CD1c-positive myeloid dendritic cell (primary cell): ENCODE measurements at regions not wholly inside any gene's neighbourhood (a gene's known extent, or its start where the extent isn't known, plus 50 kb on each side); places are given as distances from the start of the nearest gene placed in this dataset.

Experiments used
- DNase-seq: peaks from one replicate; pipeline ENCODE4 v3.0.0-alpha.2; 2016; ENCODE audit errors: extremely low spot score

GRCh38 chr12:84603484-84604248 lies 308.9 kb downstream of the SLC6A15 start:
- DNase-seq: no peak

DNA sequence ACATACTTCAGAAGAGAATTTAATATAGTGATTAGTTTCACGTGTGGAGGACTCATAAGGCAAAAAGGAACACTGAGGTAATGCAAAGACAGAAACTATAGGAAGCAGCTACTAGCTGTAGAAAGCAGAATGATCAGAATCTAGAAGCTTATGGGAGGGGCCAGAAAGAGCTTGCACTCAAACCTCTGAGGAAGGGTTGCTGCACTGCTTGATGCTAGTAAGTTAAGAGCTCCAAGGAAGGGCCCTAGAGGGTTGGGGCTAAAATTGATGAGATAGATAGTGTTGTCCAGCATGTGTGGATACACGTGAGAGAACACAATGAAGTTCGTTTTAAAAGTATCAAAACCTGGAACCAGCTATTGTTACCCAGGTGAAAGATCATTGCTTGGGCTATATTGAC lies 311.1 kb downstream of the SLC6A15 start:
- DNase-seq: no peak

- no peak for DNase-seq
Observed at GRCh38 chr12:84599539-84599938, 313.1 kb downstream of the SLC6A15 start.

- no peak for DNase-seq
Observed at GRCh38 chr12:84596266-84596665, 316.3 kb downstream of the SLC6A15 start.

DNA sequence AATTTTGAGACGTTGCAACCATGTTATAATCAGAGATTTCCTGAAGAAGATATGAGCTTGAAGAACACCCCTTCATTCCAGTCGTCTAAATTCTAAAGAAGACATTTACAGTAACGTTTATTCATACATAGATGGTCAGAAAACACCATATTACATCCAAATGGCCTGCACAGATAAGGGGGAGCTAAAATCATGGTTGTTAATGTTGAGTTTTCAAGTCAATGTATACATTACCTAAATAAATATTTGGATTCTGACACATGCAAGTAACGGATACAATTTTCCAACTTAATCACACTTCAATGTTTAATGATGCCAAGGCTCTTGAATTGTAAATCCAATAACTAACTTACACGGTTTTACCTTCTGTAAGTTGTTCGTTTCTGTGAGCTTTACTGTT lies 318.4 kb downstream of the SLC6A15 start:
- no peak for DNase-seq

GRCh38 chr12:84585776-84586395 lies 326.7 kb downstream of the SLC6A15 start:
- DNase-seq: no peak

- DNase-seq: no peak
Observed at GRCh38 chr12:84572196-84572595, 340.4 kb downstream of the SLC6A15 start.

DNA sequence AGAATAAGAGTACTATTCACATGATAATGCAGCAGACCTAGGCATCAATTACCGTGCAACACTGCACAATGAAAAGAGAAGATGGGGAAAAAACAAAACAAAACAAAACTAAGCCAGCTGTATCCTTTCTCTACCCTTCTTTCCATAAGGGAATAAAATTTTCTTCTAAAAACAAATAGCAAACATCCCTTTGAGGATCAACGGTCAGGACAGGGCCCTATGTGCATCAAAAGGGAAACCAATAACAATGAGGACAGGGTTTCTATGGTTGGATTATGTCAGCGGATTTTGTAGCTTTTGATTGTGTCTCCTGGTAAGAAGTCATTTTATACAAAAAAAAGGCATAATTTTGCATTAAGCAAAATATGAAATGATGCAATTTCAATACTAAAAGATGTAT lies 350.3 kb downstream of the SLC6A15 start:
- DNase-seq: no peak

DNA sequence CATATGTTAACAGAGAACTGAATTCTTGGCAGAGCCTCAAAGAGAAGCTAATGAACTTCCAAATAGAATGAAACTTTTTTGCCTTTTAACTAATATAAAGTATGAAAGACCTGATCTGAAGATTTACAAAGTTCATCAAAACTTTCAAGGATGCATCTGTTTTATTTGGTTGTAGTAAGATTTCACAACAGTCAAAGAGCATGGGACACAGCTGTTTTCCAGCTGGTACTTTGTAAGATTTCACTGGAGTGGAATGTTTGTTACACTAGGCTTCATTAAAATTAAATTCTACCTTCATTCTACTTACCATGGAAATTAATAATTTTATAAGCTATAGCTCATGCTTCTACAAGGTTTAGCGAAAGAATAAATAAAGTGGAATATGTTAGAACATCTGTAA lies 351.2 kb downstream of the SLC6A15 start:
- DNase-seq: no peak

DNA sequence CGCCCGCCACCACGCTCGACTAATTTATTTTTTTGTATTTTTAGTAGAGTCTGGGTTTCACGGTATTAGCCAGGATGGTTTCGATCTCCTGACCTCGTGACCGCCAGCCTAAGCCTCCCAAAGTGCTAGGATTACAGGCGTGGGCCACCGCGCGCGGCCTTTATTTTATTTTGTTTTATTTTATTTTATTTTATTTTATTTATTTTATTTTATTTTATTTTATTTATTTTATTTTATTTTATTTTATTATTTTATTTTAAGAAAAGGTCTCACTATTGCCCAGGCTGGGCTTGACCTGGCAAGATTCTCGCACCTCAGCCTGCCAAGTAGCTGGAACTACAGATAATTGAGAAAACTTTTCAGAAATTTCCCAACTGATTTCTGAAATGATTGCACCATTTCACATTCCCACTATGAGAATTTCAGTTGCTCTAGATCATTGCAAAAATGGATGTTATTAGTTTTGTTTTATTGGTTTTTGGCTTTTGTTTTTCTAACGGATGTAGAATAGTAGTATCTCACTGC lies 358.3 kb downstream of the SLC6A15 start:
- no peak for DNase-seq

GRCh38 chr12:84553331-84554117 lies 359.1 kb downstream of the SLC6A15 start:
- DNase-seq: no peak

DNA sequence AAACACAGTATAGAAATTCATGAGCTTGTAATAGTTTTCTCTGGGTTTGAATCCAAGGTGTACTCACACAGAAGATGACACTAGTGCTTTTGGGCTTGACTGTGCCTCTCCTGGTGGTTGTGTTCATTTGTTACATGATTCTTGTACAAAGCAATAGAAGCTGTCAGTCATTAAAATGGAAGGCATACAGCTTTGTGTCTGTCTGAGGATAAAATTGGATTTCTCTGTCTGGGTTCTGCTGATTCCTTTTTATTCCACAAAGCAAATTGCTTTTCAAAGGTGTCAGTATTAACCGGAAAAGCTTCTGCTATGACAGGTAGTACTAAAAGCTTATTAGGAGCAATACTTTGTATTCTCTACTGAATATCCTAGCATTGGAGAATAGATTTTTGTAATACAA lies 361.2 kb downstream of the SLC6A15 start:
- no peak for DNase-seq

DNA sequence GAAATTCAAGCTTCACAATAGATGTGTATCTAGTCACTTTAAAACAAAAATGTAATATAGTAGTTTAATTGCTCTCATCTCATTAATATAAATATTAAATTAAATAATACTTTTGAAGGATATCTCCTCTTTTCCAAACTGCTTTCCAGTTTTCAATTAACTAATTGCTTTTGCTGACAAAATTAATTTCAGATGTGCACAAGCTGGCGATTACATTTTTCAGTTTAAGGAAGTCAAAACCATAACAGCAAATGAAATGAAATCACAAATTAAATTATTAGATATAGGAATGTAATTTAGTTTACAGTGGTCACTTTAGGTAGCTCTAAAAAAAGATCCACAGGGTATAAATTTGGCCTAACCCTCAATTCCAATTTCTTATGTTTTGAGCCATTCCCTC lies 362.1 kb downstream of the SLC6A15 start:
- no peak for DNase-seq

DNA sequence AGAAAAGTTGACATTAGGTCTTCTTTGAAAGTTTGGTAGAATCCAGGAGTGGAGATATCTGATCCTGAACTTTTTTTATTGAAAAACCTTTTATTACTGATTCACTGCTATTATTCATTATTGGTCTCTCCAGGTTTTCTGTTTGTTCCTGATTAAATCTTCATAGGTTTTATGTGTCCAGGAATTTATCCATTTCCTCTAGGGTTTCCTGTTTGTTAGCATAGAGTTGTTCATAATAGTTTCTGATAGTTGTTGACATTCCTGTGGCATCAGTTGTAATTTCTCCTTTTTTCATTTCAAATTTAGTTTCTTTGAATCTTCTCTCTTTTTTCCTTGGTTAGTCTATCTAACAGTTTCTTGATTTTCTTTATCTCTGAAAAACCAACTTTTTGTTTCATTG lies 370.3 kb downstream of the SLC6A15 start:
- no peak for DNase-seq

- no peak for DNase-seq
Observed at GRCh38 chr12:84537666-84538065, 374.9 kb downstream of the SLC6A15 start.

GRCh38 chr12:84512751-84513150 lies 399.8 kb downstream of the SLC6A15 start:
- DNase-seq: no peak

- DNase-seq: no peak
Observed at GRCh38 chr12:84508851-84509260, 403.7 kb downstream of the SLC6A15 start.

GRCh38 chr12:84507956-84508850 lies 404.4 kb downstream of the SLC6A15 start:
- peak; percentile 16 for DNase-seq

DNA sequence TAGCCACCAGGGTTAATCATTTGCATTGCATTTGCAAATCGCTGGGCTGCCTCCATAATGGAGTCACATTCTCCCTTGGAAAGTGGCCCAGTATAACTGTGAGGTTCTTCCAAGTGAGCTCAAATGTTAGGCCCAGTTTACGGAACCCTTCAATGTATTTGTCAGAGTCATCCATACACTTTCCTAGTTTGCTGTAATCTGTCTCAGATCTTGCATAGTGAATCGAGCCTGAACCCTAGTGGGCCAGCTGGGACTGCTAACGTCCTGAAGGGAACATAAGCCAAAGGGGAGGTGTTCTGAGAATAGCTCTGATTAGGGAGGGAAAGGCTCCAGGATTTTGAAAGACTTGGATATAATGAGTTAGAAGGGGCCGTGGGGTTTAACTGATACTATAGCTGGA lies 406.3 kb downstream of the SLC6A15 start:
- DNase-seq: no peak

DNA sequence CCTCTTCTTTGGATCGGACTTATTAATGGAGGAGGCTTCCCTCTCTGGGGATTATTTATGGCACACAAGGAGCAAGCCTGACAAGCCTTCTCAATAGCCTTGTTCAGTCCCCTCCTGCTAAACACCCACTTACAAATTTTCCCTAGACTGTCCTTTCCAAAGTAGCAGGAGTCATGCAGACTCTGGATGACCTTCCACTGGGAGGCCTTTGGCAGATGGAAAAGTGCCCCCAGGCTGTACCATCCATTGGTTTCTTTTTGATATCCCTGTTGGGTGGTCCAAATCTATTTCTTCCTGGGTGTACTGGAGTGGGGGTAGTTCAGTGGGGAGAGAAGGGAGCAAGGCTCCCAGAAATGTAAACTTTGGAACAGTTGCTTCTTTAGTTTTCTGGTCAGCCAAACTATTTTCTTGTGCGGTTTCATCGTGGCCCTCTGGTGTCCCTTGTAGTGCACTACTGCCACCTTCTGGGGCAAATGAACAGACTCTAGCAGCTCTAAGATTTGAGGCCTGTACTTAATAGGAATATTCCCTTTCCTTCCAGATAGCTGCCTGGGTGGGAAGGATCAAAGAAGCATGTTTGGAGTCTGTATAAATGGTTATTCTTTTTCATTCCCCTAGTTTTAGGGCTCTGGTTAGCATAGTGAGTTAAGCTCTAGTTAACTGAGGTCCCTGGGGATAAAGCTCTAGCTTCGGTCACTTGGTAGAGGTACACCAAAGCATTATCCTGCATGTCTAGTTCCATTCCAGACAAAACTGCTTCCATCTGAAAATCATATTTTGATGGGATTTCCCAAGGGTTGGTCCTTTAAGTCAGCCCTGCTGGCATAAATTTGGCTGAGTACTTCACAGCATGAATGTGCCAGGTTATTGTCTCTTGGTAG lies 409.5 kb downstream of the SLC6A15 start:
- DNase-seq: peak; percentile 7
